Naive B cell (primary cell): ENCODE measurements at regions not wholly inside any gene's neighbourhood (a gene's known extent, or its start where the extent isn't known, plus 50 kb on each side); places are given as distances from the start of the nearest gene placed in this dataset.

Source experiments
- ATAC-seq, 2 donors: fragments of 150-1000 bp; cut with Tn5 transposase; 2 replicates each; pipeline ENCODE4 v1.10.0; 2021; ENCODE audit warnings: low read depth in 2 of 2, mild to moderate bottlenecking in 2 of 2, moderate library complexity in 2 of 2
- DNase-seq: peaks from one replicate; pipeline ENCODE4 v3.0.0; 2022
- H3K27ac Mint-ChIP-seq, 6 donors: one replicate each; pipeline ENCODE4 v1.8.0; 2020 to 2022; ENCODE audit warnings: mild to moderate bottlenecking in 6 of 6, mixed read lengths in 6 of 6, moderate library complexity in 5 of 6, inconsistent platforms in 2 of 6
- H3K27me3 Mint-ChIP-seq, 3 donors: one replicate each; pipeline ENCODE4 v1.8.0; 2021 to 2022; ENCODE audit warnings: mixed read lengths in 3 of 3, mild to moderate bottlenecking in 1 of 3
- H3K36me3 Mint-ChIP-seq, 2 donors: one replicate each; pipeline ENCODE4 v1.8.0; 2020 to 2022; ENCODE audit warnings: mixed read lengths in 2 of 2, inconsistent platforms in 1 of 2, mild to moderate bottlenecking in 1 of 2
- H3K4me1 Mint-ChIP-seq, 3 donors: one replicate each; pipeline ENCODE4 v1.8.0; 2020 to 2022; ENCODE audit warnings: mixed read lengths in 3 of 3, inconsistent platforms in 1 of 3, mild to moderate bottlenecking in 1 of 3, moderate library complexity in 1 of 3
- H3K4me3 Mint-ChIP-seq, 8 donors: one replicate each; pipeline ENCODE4 v1.8.0; 2020 to 2022; ENCODE audit warnings: mild to moderate bottlenecking in 8 of 8, mixed read lengths in 8 of 8, moderate library complexity in 8 of 8, inconsistent platforms in 2 of 8
- H3K9me3 Mint-ChIP-seq, 7 donors: one replicate each; pipeline ENCODE4 v1.8.0; 2020 to 2022; ENCODE audit warnings: mixed read lengths in 7 of 7, mild to moderate bottlenecking in 5 of 7, inconsistent platforms in 2 of 7, moderate library complexity in 1 of 7

GRCh38 chr22:49590851-49591445 is 236.7 kb downstream of the BRD1 start:
- no peak for ATAC-seq
- Mint-ChIP-seq H3K4me1 (peaks cover 0 to 9% (median 4%) of the 10 kb centered on the region in 3 donors), H3K9me3 (no peaks in the 10 kb centered on the region), H3K27ac (peak overlapping the region in 2 of 6 donors; percentile 66 to 70), H3K27me3 (no peaks in the 10 kb centered on the region), H3K36me3 (no peaks in the 10 kb centered on the region), H3K4me3 (no peak overlapping the region)
- DNase-seq, result no peak

DNA sequence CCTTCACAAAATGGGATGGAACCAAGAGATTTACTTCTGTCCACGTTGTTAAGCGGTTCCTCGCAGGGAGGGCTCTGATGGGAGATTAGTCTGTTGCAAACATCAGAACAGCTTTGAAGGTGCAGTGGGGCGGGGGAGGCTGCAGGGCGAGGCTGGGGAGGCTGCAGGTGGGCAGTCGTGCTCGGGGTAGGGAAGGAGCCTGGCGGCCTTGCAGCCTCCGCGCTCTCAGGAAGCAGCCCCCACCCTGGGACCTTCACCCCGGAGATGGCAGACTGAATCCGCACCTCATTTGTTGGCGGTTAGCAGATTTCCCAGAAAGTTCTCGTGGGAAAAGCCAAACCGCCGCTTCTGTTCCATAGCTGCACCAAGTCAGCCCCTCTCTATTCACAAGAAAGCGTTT is 237.3 kb downstream of the BRD1 start:
- no peaks in the 10 kb centered on the region for H3K36me3 Mint-ChIP-seq
- H3K4me1 Mint-ChIP-seq, result peaks cover 0 to 10% (median 4%) of the 10 kb centered on the region in 3 donors
- peak overlapping the region in 1 of 6 donors; percentile 66 for H3K27ac Mint-ChIP-seq
- ATAC-seq (no peak), DNase-seq (no peak)
- H3K9me3 Mint-ChIP-seq, result no peaks in the 10 kb centered on the region
- H3K4me3 Mint-ChIP-seq, result no peak overlapping the region
- no peaks in the 10 kb centered on the region for H3K27me3 Mint-ChIP-seq

DNA sequence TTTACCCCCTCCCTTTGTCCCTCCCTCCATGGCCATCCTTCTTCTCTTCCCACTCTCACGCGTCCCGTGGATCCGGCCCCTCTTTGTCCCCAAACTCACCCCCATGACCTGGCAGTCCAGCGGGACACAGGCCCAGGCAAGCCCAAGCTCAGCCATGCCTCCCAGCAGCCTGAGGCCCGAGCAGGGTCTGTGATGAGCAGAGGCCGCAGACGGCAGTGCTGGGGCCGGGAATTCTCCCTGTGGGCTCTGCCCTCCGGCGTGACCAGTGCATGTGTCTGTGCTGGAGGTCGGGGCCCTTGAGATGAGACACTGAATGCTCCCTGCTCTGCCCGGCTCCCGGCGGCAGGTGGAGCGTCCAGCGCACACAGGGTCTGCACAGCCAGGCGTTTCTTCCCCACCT is 237.9 kb downstream of the BRD1 start:
- Mint-ChIP-seq H3K27me3 (no peaks in the 10 kb centered on the region), H3K27ac (no peak overlapping the region), H3K36me3 (no peaks in the 10 kb centered on the region), H3K4me1 (peaks cover 0 to 10% (median 4%) of the 10 kb centered on the region in 3 donors), H3K9me3 (no peaks in the 10 kb centered on the region), H3K4me3 (no peak overlapping the region)
- DNase-seq (no peak), ATAC-seq (no peak)

DNA sequence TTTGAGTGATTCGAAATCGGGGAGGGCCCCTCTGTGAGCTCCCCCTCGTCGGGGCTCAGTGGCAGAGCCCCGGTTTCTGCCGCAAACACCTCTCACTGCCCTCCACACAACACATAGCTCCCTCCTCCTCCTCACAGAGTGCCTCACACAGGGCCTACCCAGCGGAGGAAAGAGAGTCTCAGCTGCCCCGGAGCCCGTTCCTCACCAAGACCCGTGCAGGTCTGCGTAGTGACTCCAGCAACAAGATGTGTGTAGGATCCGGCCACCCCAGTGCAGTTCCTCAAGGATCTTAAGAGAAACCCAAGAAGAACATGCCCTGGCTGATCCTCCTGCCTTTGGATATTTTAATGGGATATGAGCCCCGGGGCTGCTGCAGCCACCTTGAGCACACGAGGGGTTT is 238.4 kb downstream of the BRD1 start:
- H3K27ac Mint-ChIP-seq, result peak overlapping the region in 1 of 6 donors; percentile 34
- ATAC-seq, result no peak

GRCh38 chr22:49588739-49589138 is 238.9 kb downstream of the BRD1 start:
- no peaks in the 10 kb centered on the region for H3K36me3 Mint-ChIP-seq
- no peaks in the 10 kb centered on the region for H3K9me3 Mint-ChIP-seq
- peaks cover 0 to 10% (median 4%) of the 10 kb centered on the region in 3 donors for H3K4me1 Mint-ChIP-seq
- no peak overlapping the region for H3K4me3 Mint-ChIP-seq
- DNase-seq, result no peak
- no peak overlapping the region for H3K27ac Mint-ChIP-seq
- no peak for ATAC-seq
- H3K27me3 Mint-ChIP-seq, result no peaks in the 10 kb centered on the region

More for the DNA sequence above, 238.4 kb downstream of the BRD1 start:
- Mint-ChIP-seq H3K27me3 (no peaks in the 10 kb centered on the region), H3K36me3 (no peaks in the 10 kb centered on the region), H3K9me3 (no peaks in the 10 kb centered on the region), H3K4me1 (peaks cover 0 to 10% (median 4%) of the 10 kb centered on the region in 3 donors), H3K4me3 (no peak overlapping the region)
- DNase-seq, result no peak

- ATAC-seq (no peak), DNase-seq (no peak)
- Mint-ChIP-seq H3K27me3 (no peaks in the 10 kb centered on the region), H3K4me3 (no peak overlapping the region), H3K27ac (no peak overlapping the region), H3K36me3 (no peaks in the 10 kb centered on the region), H3K4me1 (peaks cover 0 to 10% (median 4%) of the 10 kb centered on the region in 3 donors), H3K9me3 (no peaks in the 10 kb centered on the region)
Observed at GRCh38 chr22:49587987-49588386, 239.7 kb downstream of the BRD1 start.

DNA sequence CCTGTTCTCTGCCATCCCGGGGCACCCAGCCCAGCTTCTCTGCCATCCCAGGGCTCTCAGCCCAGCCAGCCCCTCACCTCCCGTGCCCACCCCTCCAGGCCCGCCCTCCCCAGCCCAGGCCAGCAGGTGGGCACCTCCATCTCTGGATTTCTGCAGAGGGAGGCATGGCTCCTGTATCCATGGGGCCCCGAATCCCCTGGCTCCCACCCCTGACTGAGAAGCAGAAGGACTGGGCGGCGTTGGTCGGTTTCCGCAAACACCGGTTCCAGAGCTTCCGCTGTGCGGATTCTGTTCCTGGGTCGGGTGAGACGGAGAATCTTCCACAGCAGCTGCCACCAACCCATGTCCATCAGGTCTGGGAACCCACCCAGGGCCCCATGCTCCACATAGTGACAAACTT is 240.3 kb downstream of the BRD1 start:
- no peak for DNase-seq
- Mint-ChIP-seq H3K36me3 (peaks cover 0 to 3% of the 10 kb centered on the region in 2 donors), H3K9me3 (no peaks in the 10 kb centered on the region), H3K4me1 (peaks cover 0 to 10% (median 4%) of the 10 kb centered on the region in 3 donors), H3K27me3 (no peaks in the 10 kb centered on the region), H3K4me3 (no peak overlapping the region), H3K27ac (no peak overlapping the region)
- ATAC-seq, result no peak

DNA sequence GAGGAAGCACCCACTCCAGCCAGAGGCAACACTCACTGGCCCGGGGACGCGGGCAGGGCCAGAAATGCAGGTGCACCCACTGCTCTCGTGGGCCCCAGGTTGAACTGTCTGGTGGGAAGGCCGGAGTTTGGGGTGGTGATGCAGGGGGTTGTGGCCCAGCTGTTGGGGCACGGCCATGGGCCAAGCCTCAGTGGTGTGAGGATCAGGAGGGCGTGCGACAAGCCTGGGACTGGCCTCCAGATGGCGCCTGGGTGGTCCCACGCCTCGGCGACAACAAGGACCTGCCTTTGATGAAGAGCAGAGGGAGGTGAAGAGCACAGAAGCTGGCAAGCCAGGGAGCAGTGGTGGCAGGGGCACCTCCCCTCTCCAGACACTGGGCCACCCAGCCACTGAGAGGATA is 240.8 kb downstream of the BRD1 start:
- Mint-ChIP-seq H3K27me3 (no peaks in the 10 kb centered on the region), H3K4me3 (no peak overlapping the region), H3K9me3 (no peaks in the 10 kb centered on the region), H3K27ac (peak overlapping the region in 1 of 6 donors; percentile 52), H3K4me1 (peaks cover 0 to 10% (median 4%) of the 10 kb centered on the region in 3 donors), H3K36me3 (peaks cover 0 to 5% of the 10 kb centered on the region in 2 donors)
- DNase-seq, result no peak
- no peak for ATAC-seq

GRCh38 chr22:49586244-49586748 is 241.4 kb downstream of the BRD1 start:
- H3K9me3 Mint-ChIP-seq, result no peaks in the 10 kb centered on the region
- ATAC-seq, result no peak
- no peak overlapping the region for H3K4me3 Mint-ChIP-seq
- no peak for DNase-seq
- H3K27me3 Mint-ChIP-seq, result no peaks in the 10 kb centered on the region
- H3K4me1 Mint-ChIP-seq, result peaks cover 0 to 10% (median 4%) of the 10 kb centered on the region in 3 donors
- H3K27ac Mint-ChIP-seq, result peak overlapping the region in 1 of 6 donors; percentile 72
- H3K36me3 Mint-ChIP-seq, result peaks cover 0 to 5% of the 10 kb centered on the region in 2 donors

GRCh38 chr22:49585461-49586243 is 242.0 kb downstream of the BRD1 start:
- no peak overlapping the region for H3K4me3 Mint-ChIP-seq
- H3K36me3 Mint-ChIP-seq, result peaks cover 0 to 5% of the 10 kb centered on the region in 2 donors
- H3K9me3 Mint-ChIP-seq, result no peaks in the 10 kb centered on the region
- no peaks in the 10 kb centered on the region for H3K27me3 Mint-ChIP-seq
- peaks cover 0 to 10% (median 4%) of the 10 kb centered on the region in 3 donors for H3K4me1 Mint-ChIP-seq
- ATAC-seq (no peak), DNase-seq (no peak)
- peak overlapping the region in 1 of 6 donors; percentile 72 for H3K27ac Mint-ChIP-seq

- H3K27ac Mint-ChIP-seq, result no peak overlapping the region
- DNase-seq, result no peak
- H3K4me3 Mint-ChIP-seq, result no peak overlapping the region
- H3K36me3 Mint-ChIP-seq, result peaks cover 0 to 5% of the 10 kb centered on the region in 2 donors
- H3K9me3 Mint-ChIP-seq, result peaks cover 0 to 5% (median 0%) of the 10 kb centered on the region in 7 donors
- ATAC-seq, result no peak
- H3K27me3 Mint-ChIP-seq, result no peaks in the 10 kb centered on the region
- H3K4me1 Mint-ChIP-seq, result peaks cover 0 to 10% (median 4%) of the 10 kb centered on the region in 3 donors
Observed at GRCh38 chr22:49583886-49584505, 243.7 kb downstream of the BRD1 start.

DNA sequence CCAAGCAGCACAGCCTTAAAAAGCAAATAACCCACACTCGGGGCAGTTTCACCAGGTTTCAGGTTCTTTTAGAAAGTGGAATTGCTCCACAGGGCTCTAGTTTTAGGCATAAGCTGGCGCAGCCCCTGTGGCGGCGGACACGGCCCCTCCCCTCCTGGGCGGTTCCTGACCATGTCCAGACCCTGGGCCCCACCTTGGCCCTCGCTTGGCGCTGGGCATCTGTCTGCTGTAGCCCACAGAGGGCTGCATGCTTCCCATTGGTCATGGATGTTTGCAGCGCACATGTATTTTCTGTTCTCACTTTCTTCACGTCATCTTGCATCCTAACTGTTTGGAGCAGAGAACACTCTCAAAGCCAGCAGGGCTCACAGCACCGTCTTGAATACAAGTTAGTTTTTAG is 244.3 kb downstream of the BRD1 start:
- H3K9me3 Mint-ChIP-seq, result peaks cover 0 to 10% (median 0%) of the 10 kb centered on the region in 7 donors
- ATAC-seq (no peak), DNase-seq (no peak)
- peaks cover 0 to 5% of the 10 kb centered on the region in 2 donors for H3K36me3 Mint-ChIP-seq
- no peak overlapping the region for H3K27ac Mint-ChIP-seq
- peaks cover 0 to 10% (median 4%) of the 10 kb centered on the region in 3 donors for H3K4me1 Mint-ChIP-seq
- H3K4me3 Mint-ChIP-seq, result no peak overlapping the region
- H3K27me3 Mint-ChIP-seq, result no peaks in the 10 kb centered on the region

GRCh38 chr22:49582678-49583077 is 245.0 kb downstream of the BRD1 start:
- no peak overlapping the region for H3K4me3 Mint-ChIP-seq
- peaks cover 0 to 5% of the 10 kb centered on the region in 2 donors for H3K36me3 Mint-ChIP-seq
- peaks cover 0 to 10% (median 0%) of the 10 kb centered on the region in 7 donors for H3K9me3 Mint-ChIP-seq
- H3K27ac Mint-ChIP-seq, result no peak overlapping the region
- no peak for ATAC-seq
- DNase-seq, result no peak
- H3K27me3 Mint-ChIP-seq, result no peaks in the 10 kb centered on the region
- peaks cover 0 to 10% (median 4%) of the 10 kb centered on the region in 3 donors for H3K4me1 Mint-ChIP-seq
